GM12873 (cell line): ENCODE measurements at regions not wholly inside any gene's neighbourhood (a gene's known extent, or its start where the extent isn't known, plus 50 kb on each side); places are given as distances from the start of the nearest gene placed in this dataset.

Experiments
- CTCF ChIP-seq: IDR thresholded peaks from 2 replicates; pipeline ENCODE4 v1.5.1; 2012; ENCODE audit warnings: low read depth, mild to moderate bottlenecking, moderate library complexity, low read length, control low read depth; ENCODE audit not compliant: insufficient read depth; ENCODE audit errors: missing control alignments

GRCh38 chr3:23116081-23116837 is 86.9 kb upstream of the UBE2E2 start:
- no peak for TF ChIP-seq CTCF

GRCh38 chr3:23117856-23118255 is 85.3 kb upstream of the UBE2E2 start:
- no peak for TF ChIP-seq CTCF

DNA sequence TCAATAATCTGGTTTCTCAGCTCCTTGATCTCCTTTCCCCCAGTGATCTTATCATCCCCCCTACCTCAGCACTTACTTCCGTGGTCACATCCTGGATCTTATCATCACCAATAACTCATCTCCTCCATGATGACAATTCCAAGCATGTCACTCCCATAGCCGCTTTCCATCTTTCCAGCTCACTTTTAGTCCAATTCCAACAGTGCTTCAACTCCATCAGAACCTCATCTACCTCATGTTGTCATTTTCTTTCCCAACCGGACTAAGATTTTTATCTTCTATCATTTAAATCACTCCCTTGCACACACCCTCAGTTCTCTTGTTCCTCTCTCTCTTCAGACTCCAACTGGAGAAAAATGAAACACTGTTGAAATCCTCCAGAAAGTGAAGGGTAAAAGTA is 75.9 kb upstream of the UBE2E2 start:
- TF ChIP-seq CTCF, result no peak

GRCh38 chr3:23128655-23129054 is 74.5 kb upstream of the UBE2E2 start:
- TF ChIP-seq CTCF, result no peak

DNA sequence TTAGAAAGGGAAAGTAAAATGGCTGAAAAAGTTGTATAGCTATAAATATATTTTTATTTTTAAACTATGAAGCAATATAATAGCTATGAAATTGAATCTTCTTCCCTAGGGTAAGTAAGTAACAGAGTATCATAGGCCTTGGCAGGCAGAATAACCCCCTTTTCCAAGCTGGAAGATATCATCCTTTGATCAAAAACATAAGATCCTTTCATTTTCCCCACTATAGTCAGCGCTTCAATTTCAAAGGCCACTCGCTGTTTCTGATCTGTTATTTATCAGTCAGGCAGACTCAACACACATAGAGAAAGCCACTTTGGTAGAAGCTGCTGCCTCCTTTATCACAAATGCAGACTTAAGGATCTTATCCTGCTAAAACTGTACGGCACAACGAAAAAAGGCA is 74.0 kb upstream of the UBE2E2 start:
- no peak for TF ChIP-seq CTCF

- TF ChIP-seq CTCF, result no peak
These were observed 73.3 kb upstream of the UBE2E2 start for GRCh38 chr3:23129817-23130216.

- no peak for TF ChIP-seq CTCF
These were observed 72.7 kb upstream of the UBE2E2 start for GRCh38 chr3:23130406-23130805.
